Vagina (tissue), 2 donors: ENCODE measurements at regions not wholly inside any gene's neighbourhood (a gene's known extent, or its start where the extent isn't known, plus 50 kb on each side); places are given as distances from the start of the nearest gene placed in this dataset.

Source experiments
- POLR2A ChIP-seq, 2 donors: fragments of 450-650 bp; IDR thresholded peaks; one replicate each; pipeline ENCODE4 v1.6.1; 2017; ENCODE audit warnings: antibody characterized with exemption in 2 of 2, mild to moderate bottlenecking in 2 of 2, moderate library complexity in 2 of 2
- TF ChIP-seq, protein P1 (sequence below), 3 experiments: fragments of 450-650 bp in 2 of 3; fragments of 200-600 bp in 1 of 3; sonication (generic) in 1 of 3; IDR thresholded peaks; one replicate each; pipeline ENCODE4 v1.5.1; 2017 to 2019; ENCODE audit warnings: antibody characterized with exemption in 3 of 3, mild to moderate bottlenecking in 2 of 3, moderate library complexity in 2 of 3

DNA sequence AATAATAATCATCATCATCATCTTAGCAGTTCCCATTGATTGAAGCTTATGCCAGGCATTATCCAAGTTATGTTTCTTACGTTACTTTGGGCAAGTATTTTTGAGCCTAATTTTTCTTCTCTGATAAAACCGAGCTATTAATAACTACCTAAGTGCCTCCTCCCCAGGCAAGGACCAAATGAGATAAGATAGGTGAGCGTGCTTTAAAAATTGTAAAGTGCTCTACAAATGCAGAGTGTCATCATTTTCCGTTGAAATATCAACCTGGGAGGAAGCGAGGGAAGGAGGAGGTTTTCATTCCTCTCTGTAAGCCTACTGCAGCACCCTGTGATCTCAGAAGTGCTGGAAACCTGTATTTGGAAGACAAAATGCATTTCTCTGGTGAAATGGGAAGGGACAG lies 96.7 kb upstream of the MITF start:
- no peak for TF ChIP-seq POLR2A (IDR thresholded peaks at IDR 0.05)
- TF ChIP-seq, protein P1, sequence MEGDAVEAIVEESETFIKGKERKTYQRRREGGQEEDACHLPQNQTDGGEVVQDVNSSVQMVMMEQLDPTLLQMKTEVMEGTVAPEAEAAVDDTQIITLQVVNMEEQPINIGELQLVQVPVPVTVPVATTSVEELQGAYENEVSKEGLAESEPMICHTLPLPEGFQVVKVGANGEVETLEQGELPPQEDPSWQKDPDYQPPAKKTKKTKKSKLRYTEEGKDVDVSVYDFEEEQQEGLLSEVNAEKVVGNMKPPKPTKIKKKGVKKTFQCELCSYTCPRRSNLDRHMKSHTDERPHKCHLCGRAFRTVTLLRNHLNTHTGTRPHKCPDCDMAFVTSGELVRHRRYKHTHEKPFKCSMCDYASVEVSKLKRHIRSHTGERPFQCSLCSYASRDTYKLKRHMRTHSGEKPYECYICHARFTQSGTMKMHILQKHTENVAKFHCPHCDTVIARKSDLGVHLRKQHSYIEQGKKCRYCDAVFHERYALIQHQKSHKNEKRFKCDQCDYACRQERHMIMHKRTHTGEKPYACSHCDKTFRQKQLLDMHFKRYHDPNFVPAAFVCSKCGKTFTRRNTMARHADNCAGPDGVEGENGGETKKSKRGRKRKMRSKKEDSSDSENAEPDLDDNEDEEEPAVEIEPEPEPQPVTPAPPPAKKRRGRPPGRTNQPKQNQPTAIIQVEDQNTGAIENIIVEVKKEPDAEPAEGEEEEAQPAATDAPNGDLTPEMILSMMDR (IDR thresholded peaks at IDR 0.05): no peak
